Lower leg skin (tissue), 3 donors: ENCODE measurements at regions not wholly inside any gene's neighbourhood (a gene's known extent, or its start where the extent isn't known, plus 50 kb on each side); places are given as distances from the start of the nearest gene placed in this dataset.

ENCODE experiments used
- POLR2A ChIP-seq, 2 donors: fragments of 450-650 bp; IDR thresholded peaks; one replicate each; pipeline ENCODE4 v1.6.1; 2016 to 2017; ENCODE audit warnings: antibody characterized with exemption in 2 of 2, mild to moderate bottlenecking in 1 of 2, moderate library complexity in 1 of 2
- TF ChIP-seq, protein P1 (sequence below), 3 donors: fragments of 450-650 bp; IDR thresholded peaks; one replicate each; pipeline ENCODE4 v1.5.1; 2016; ENCODE audit warnings: antibody characterized with exemption in 3 of 3, mild to moderate bottlenecking in 3 of 3, moderate library complexity in 2 of 3

DNA sequence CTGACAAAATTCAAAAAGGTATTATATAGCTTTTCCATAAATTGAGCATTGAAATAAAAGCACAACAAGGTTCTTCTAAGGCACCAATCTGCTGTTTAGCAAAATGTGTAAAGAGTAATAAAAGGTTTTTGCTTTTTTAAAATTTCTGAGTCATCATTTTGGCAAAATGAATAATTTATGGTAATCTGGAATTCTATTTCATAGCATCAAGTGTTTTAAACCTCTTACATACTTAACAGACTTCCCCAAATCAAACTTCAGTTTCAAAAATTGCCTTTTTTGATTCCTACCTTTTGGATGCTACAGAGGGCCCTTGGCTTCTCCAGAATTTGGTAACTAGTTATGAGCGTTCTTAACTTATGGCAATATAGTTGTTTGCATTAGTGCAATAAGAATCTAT lies 154.0 kb upstream of the ELAC2 start:
- TF ChIP-seq, protein P1, sequence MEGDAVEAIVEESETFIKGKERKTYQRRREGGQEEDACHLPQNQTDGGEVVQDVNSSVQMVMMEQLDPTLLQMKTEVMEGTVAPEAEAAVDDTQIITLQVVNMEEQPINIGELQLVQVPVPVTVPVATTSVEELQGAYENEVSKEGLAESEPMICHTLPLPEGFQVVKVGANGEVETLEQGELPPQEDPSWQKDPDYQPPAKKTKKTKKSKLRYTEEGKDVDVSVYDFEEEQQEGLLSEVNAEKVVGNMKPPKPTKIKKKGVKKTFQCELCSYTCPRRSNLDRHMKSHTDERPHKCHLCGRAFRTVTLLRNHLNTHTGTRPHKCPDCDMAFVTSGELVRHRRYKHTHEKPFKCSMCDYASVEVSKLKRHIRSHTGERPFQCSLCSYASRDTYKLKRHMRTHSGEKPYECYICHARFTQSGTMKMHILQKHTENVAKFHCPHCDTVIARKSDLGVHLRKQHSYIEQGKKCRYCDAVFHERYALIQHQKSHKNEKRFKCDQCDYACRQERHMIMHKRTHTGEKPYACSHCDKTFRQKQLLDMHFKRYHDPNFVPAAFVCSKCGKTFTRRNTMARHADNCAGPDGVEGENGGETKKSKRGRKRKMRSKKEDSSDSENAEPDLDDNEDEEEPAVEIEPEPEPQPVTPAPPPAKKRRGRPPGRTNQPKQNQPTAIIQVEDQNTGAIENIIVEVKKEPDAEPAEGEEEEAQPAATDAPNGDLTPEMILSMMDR (IDR thresholded peaks at IDR 0.05) = no peak
- TF ChIP-seq POLR2A (IDR thresholded peaks at IDR 0.05) = no peak
